ENCODE measurements at regions not wholly inside any gene's neighbourhood (a gene's known extent, or its start where the extent isn't known, plus 50 kb on each side); places are given as distances from the start of the nearest gene placed in this dataset.

DNA sequence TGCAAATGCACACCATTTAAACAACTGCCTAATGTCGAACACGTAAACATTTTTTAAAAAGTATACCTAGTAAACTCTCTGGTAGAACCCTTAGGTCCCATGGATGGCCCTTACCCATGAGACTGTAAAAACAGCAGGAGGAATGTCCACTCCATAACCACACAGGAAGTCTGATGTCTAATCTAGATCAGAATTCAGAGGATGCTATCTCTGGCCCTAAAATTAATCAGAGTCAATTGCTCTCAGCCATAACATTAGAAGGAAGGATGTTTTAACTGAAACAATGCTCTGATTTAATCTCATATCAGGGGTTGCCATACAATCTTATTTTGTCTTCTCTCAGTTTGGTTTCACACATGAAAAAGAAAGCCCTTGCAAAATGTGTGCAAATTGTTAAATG is 416.3 kb upstream of the PIK3C3 start:
- Histone ChIP-seq H3K4me1 (no peaks in the 10 kb centered on the region), H2AFZ (replicated peaks) (no peak overlapping the region), H3K4me2 (no peak overlapping the region), H3K9ac (no peak overlapping the region), H3K9me3 (ENCODE audit: low read depth) (no peaks in the 10 kb centered on the region), H3K27me3 (no peaks in the 10 kb centered on the region), H3K27ac (no peak overlapping the region), H3K79me2 (ENCODE audit: low read depth) (no peaks in the 10 kb centered on the region), H3K36me3 (no peaks in the 10 kb centered on the region), H4K20me1 (ENCODE audit: low read depth) (no peaks in the 10 kb centered on the region), H3F3A (ENCODE audit: low read depth) (no peaks in the 10 kb centered on the region), H3K4me3 (no peak overlapping the region)
- H3K4me1 Mint-ChIP-seq, result no peaks in the 10 kb centered on the region
- no peak overlapping the region for H3K27ac Mint-ChIP-seq
- H3K9me3 Mint-ChIP-seq, result peaks cover 4% of the 10 kb centered on the region
- no peaks in the 10 kb centered on the region for H3K27me3 Mint-ChIP-seq (ENCODE audit: insufficient read depth, low read depth)
- no peak for DNase-seq (ENCODE audit: low spot score)
- H3K36me3 Mint-ChIP-seq, result no peaks in the 10 kb centered on the region
- H3K4me3 Mint-ChIP-seq, result no peak overlapping the region
- no peak for TF ChIP-seq EZH2phosphoT487 (IDR thresholded peaks at IDR 0.05)
- TF ChIP-seq EZH2 (IDR thresholded peaks at IDR 0.05), result no peak
- TF ChIP-seq CTCF (IDR thresholded peaks at IDR 0.05), result no peak

- Histone ChIP-seq H3K4me2 (no peak overlapping the region), H3K4me1 (no peaks in the 10 kb centered on the region)
- H3K4me1 Mint-ChIP-seq, result no peaks in the 10 kb centered on the region
These were observed 417.4 kb upstream of the PIK3C3 start for GRCh38 chr18:41537666-41538065.

DNA sequence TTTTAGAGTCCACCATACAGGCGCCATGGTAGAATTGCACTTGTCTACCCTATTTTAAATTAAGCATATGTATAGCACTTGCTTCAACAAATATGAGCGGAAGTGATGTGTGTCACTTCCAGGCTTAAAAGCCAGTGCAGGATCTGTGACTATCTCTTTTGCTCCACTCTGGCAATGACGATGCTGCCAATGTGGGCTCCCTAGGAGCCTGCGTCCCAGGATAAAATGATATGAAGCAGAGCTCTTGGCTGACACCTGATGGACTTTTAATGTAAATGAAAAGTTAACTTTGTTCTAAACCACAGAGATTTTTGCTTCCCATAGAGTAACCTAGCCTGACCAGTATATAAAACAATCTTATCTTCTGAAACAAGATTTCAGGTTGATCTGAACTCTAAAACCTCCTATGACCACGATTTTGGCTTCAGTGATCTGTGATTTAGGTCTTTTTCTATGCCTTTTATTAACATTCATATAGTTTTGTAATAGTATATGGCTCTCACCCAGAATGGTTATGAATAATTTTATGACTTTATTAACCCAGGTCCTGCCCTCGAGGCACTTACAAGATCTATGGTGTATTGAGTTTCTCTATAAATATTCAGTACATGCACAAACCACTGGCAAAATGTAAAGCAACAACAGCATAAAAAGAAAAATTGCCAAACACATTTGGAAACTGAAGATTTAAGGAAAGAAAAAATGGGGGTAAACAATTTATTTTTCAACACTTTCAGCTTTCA is 422.5 kb upstream of the PIK3C3 start:
- Histone ChIP-seq H4K20me1 (ENCODE audit: low read depth) (no peaks in the 10 kb centered on the region), H2AFZ (replicated peaks) (no peak overlapping the region), H3K4me1 (no peaks in the 10 kb centered on the region), H3K4me3 (no peak overlapping the region), H3K27ac (no peak overlapping the region), H3K36me3 (no peaks in the 10 kb centered on the region), H3K9ac (no peak overlapping the region), H3K27me3 (no peaks in the 10 kb centered on the region), H3F3A (ENCODE audit: low read depth) (no peaks in the 10 kb centered on the region), H3K9me3 (ENCODE audit: low read depth) (no peaks in the 10 kb centered on the region), H3K4me2 (no peak overlapping the region), H3K79me2 (ENCODE audit: low read depth) (no peaks in the 10 kb centered on the region)
- Mint-ChIP-seq H3K36me3 (no peaks in the 10 kb centered on the region), H3K9me3 (peaks cover 4% of the 10 kb centered on the region), H3K27ac (no peak overlapping the region), H3K27me3 (ENCODE audit: insufficient read depth, low read depth) (peaks cover 2% of the 10 kb centered on the region), H3K4me3 (no peak overlapping the region), H3K4me1 (no peaks in the 10 kb centered on the region)
- peak; percentile 46 for TF ChIP-seq CTCF (IDR thresholded peaks at IDR 0.05)
- TF ChIP-seq EZH2 (IDR thresholded peaks at IDR 0.05), result no peak
- peak; percentile 25 for DNase-seq (ENCODE audit: low spot score)

More at GRCh38 chr18:41537666-41538065, 417.4 kb upstream of the PIK3C3 start:
- H3K4me3 ChIP-seq, result no peak overlapping the region
- no peak for TF ChIP-seq EZH2phosphoT487 (IDR thresholded peaks at IDR 0.05)
- no peak for TF ChIP-seq CTCF (IDR thresholded peaks at IDR 0.05)
- no peak for TF ChIP-seq EZH2 (IDR thresholded peaks at IDR 0.05)
- no peak overlapping the region for H3K27ac ChIP-seq
- no peaks in the 10 kb centered on the region for H3K9me3 ChIP-seq (ENCODE audit: low read depth)
- H3K9me3 Mint-ChIP-seq, result peaks cover 4% of the 10 kb centered on the region
- H3K79me2 ChIP-seq (ENCODE audit: low read depth), result no peaks in the 10 kb centered on the region
- H3K27ac Mint-ChIP-seq, result no peak overlapping the region
- no peaks in the 10 kb centered on the region for H4K20me1 ChIP-seq (ENCODE audit: low read depth)
- H3K36me3 ChIP-seq, result no peaks in the 10 kb centered on the region
- no peak for DNase-seq (ENCODE audit: low spot score)
- no peaks in the 10 kb centered on the region for H3K27me3 Mint-ChIP-seq (ENCODE audit: insufficient read depth, low read depth)
- H3K9ac ChIP-seq, result no peak overlapping the region
- H3K36me3 Mint-ChIP-seq, result no peaks in the 10 kb centered on the region
- H3K27me3 ChIP-seq, result no peaks in the 10 kb centered on the region
- no peaks in the 10 kb centered on the region for H3F3A ChIP-seq (ENCODE audit: low read depth)
- no peak overlapping the region for H2AFZ ChIP-seq (replicated peaks)
- H3K4me3 Mint-ChIP-seq, result no peak overlapping the region
